Naive thymus-derived CD4-positive, alpha-beta T cell (primary cell): ENCODE measurements at regions not wholly inside any gene's neighbourhood (a gene's known extent, or its start where the extent isn't known, plus 50 kb on each side); places are given as distances from the start of the nearest gene placed in this dataset.
"Not testable (repeated sequence)": the region's sequence is repeated elsewhere in the genome, so short reads cannot be mapped to it uniquely, and the experiment has no call there.

ENCODE experiments used
- ATAC-seq: fragments of 150-1000 bp; cut with Tn5 transposase; 2 replicates; pipeline ENCODE4 v1.10.0; 2021; ENCODE audit warnings: mild to moderate bottlenecking, moderate library complexity
- CTCF ChIA-PET: fragments of 350-600 bp; sonication (Branson Sonifier 250); formaldehyde crosslinking; loops from one replicate; lab custom pipeline; 2021; ENCODE audit warnings: antibody characterized with exemption; lab: Charles Lee
- POLR2A ChIA-PET: fragments of 350-600 bp; sonication (Branson Sonifier 250); formaldehyde crosslinking; loops from one replicate; lab custom pipeline; 2021; ENCODE audit warnings: antibody characterized with exemption, inconsistent platforms; lab: Charles Lee
- DNase-seq, 9 donors: peaks; one replicate each; pipeline versions ENCODE4 v3.0.0 to v3.0.0-alpha.2; 2020 to 2022; ENCODE audit warnings: mixed read lengths in 1 of 9
- H3K27ac ChIP-seq: one replicate; pipeline ENCODE4 v1.7.0; 2013; ENCODE audit warnings: mild to moderate bottlenecking, low read depth, low read length, moderate library complexity
- H3K27me3 ChIP-seq, 2 donors: one replicate each; pipeline ENCODE4 v1.7.0; 2013; ENCODE audit warnings: low read length in 2 of 2, mild to moderate bottlenecking in 2 of 2, moderate library complexity in 2 of 2; ENCODE audit not compliant: control insufficient read depth in 2 of 2, insufficient read depth in 2 of 2
- H3K36me3 ChIP-seq, 3 experiments: 1 replicate in 2 of 3; 2 replicates in 1 of 3; pipeline ENCODE4 v1.7.0; 2013; ENCODE audit warnings: low read length in 3 of 3, mild to moderate bottlenecking in 3 of 3, moderate library complexity in 1 of 3; ENCODE audit not compliant: insufficient read depth in 3 of 3, control insufficient read depth in 2 of 3
- H3K4me1 ChIP-seq, 2 donors: one replicate each; pipeline ENCODE4 v1.7.0; 2013; ENCODE audit warnings: low read length in 2 of 2, mild to moderate bottlenecking in 2 of 2, moderate library complexity in 1 of 2; ENCODE audit not compliant: control insufficient read depth in 2 of 2, insufficient read depth in 2 of 2
- H3K4me3 ChIP-seq: 2 replicates; pipeline ENCODE4 v1.7.0; 2013; ENCODE audit warnings: mild to moderate bottlenecking, low read length
- H3K9me3 ChIP-seq, 3 experiments: 1 replicate in 2 of 3; 2 replicates in 1 of 3; pipeline ENCODE4 v1.7.0; 2013; ENCODE audit warnings: low read length in 3 of 3; ENCODE audit not compliant: control insufficient read depth in 2 of 3
- H3K27ac Mint-ChIP-seq, 9 donors: one replicate each; pipeline ENCODE4 v1.8.0; 2020 to 2022; ENCODE audit warnings: mixed read lengths in 9 of 9, mild to moderate bottlenecking in 8 of 9, moderate library complexity in 5 of 9, inconsistent platforms in 2 of 9
- H3K27me3 Mint-ChIP-seq, 5 donors: one replicate each; pipeline ENCODE4 v1.8.0; 2021 to 2022; ENCODE audit warnings: mixed read lengths in 5 of 5, mild to moderate bottlenecking in 1 of 5
- H3K36me3 Mint-ChIP-seq, 5 donors: one replicate each; pipeline ENCODE4 v1.8.0; 2020 to 2022; ENCODE audit warnings: mixed read lengths in 5 of 5, mild to moderate bottlenecking in 3 of 5, inconsistent platforms in 1 of 5
- H3K4me1 Mint-ChIP-seq, 7 donors: one replicate each; pipeline ENCODE4 v1.8.0; 2020 to 2022; ENCODE audit warnings: mixed read lengths in 7 of 7, mild to moderate bottlenecking in 3 of 7, inconsistent platforms in 1 of 7
- H3K4me3 Mint-ChIP-seq, 10 donors: one replicate each; pipeline ENCODE4 v1.8.0; 2020 to 2022; ENCODE audit warnings: mild to moderate bottlenecking in 10 of 10, mixed read lengths in 10 of 10, moderate library complexity in 6 of 10, inconsistent platforms in 2 of 10
- H3K9me3 Mint-ChIP-seq, 11 donors: one replicate each; pipeline ENCODE4 v1.8.0; 2020 to 2022; ENCODE audit warnings: mixed read lengths in 11 of 11, mild to moderate bottlenecking in 4 of 11, inconsistent platforms in 1 of 11, moderate library complexity in 1 of 11
- intact Hi-C, 2 donors: fragments of 100-400 bp; cut with micrococcal nuclease; formaldehyde crosslinking; loops; one replicate each; pipeline ENCODE4 v1.15.1; 2023

DNA sequence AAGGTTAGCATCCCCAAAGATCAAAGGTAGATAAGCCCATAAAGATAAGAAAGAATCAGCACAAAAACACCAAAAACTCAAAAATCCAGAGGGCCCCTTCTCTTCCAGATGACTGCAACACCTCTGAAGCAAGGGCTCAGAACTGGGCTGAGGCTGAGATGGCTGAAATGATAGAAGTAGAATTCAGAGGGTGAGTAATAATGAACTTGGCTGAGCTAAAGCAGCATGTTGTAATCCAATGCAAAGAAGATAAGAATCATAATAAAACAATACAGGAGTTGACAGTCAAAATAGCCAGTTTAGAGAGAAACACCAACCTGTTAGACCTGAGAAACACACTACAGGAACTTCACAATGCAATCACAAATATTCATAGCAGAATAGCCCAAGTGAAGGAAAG lies 406.9 kb upstream of the CXADR start:
- intact Hi-C loops = no loop called here

DNA sequence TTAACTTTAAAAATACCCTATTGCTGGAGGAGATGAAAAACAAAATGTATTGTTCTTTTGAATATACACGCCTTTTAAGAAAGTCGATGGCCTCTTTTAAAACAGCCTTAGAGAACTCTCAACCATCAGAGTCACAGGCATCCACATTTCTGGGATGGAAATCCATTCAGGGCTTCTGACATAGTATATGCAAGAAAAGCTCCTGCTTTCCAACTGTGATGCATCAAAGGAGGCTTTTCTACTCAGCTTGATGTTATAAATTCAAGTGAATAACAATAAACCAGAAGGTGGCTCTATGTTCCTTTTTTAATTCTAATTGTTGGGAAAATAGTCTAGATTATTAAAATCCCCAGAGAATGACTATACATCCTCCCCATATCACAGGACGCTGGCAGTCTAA lies 398.8 kb upstream of the CXADR start:
- Mint-ChIP-seq H3K27ac (no peak overlapping the region), H3K27me3 (no peaks in the 10 kb centered on the region), H3K9me3 (peaks cover 3 to 15% (median 9%) of the 10 kb centered on the region in 11 donors), H3K4me3 (no peak overlapping the region), H3K4me1 (no peaks in the 10 kb centered on the region), H3K36me3 (no peaks in the 10 kb centered on the region)
- Histone ChIP-seq H3K27ac (no peak overlapping the region), H3K4me1 (no peaks in the 10 kb centered on the region), H3K36me3 (no peaks in the 10 kb centered on the region), H3K9me3 (no peaks in the 10 kb centered on the region), H3K4me3 (no peak overlapping the region), H3K27me3 (no peaks in the 10 kb centered on the region)
- DNase-seq (no peak), ATAC-seq (no peak)
- ChIA-PET CTCF (no interaction called here), POLR2A (no interaction called here)
- intact Hi-C loops = no loop called here

More for the DNA sequence above, 406.9 kb upstream of the CXADR start:
- H3K36me3 Mint-ChIP-seq = peaks cover 0 to 3% (median 0%) of the 10 kb centered on the region in 5 donors
- Histone ChIP-seq H3K27me3 (no peaks in the 10 kb centered on the region), H3K4me1 (no peaks in the 10 kb centered on the region), H3K27ac (no peak overlapping the region), H3K4me3 (no peak overlapping the region), H3K9me3 (no peaks in the 10 kb centered on the region), H3K36me3 (no peaks in the 10 kb centered on the region)
- no peak overlapping the region for H3K4me3 Mint-ChIP-seq
- no peak overlapping the region for H3K27ac Mint-ChIP-seq
- H3K9me3 Mint-ChIP-seq = peaks cover 0 to 29% (median 22%) of the 10 kb centered on the region in 11 donors
- POLR2A ChIA-PET = no interaction called here
- DNase-seq (no peak), ATAC-seq (no peak)
- no peaks in the 10 kb centered on the region for H3K4me1 Mint-ChIP-seq
- CTCF ChIA-PET = no interaction called here
- no peaks in the 10 kb centered on the region for H3K27me3 Mint-ChIP-seq

DNA sequence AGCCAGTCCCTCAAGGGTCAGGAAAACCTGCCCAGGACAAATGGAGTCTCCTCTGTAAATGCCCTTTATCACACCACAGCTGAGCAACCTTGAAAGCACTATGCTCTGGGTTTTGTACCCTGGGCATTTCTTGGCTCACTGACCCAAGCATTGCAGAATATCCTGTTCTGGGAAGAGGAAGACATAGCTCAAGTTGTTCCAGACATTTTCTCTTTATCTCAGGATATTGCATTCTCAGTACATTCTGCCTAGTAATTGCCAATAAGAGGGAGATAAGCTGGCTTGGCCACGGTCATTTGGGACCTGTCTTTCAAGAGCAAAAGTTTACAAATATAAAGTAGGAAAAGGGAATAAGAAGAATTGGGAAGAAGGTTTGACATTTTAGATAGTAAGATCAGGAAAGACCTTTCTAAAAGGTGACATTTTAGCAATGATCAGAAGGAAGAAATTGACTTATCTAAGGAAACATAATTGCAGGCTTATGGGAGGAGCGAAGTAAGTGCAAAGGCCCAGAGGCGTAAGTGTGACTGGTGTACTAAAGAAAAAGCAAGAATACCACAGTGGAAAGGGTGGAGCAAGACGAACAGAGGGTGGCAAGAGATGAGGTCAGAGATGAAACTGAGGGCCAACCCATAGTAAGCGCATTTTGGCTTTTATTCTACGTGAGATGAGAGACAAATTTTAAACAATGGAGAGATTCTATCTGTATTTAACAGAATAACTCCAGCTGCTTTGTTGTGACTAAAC lies 394.0 kb upstream of the CXADR start:
- Histone ChIP-seq H3K4me3 (no peak overlapping the region), H3K27ac (no peak overlapping the region), H3K27me3 (no peaks in the 10 kb centered on the region), H3K36me3 (no peaks in the 10 kb centered on the region), H3K4me1 (no peaks in the 10 kb centered on the region), H3K9me3 (no peaks in the 10 kb centered on the region)
- H3K4me3 Mint-ChIP-seq = no peak overlapping the region
- peaks cover 2 to 17% (median 7%) of the 10 kb centered on the region in 11 donors for H3K9me3 Mint-ChIP-seq
- ChIA-PET POLR2A (no interaction called here), CTCF (no interaction called here)
- DNase-seq (no peak), ATAC-seq (no peak)
- no peaks in the 10 kb centered on the region for H3K27me3 Mint-ChIP-seq
- intact Hi-C loops = no loop called here
- H3K27ac Mint-ChIP-seq = no peak overlapping the region
- H3K4me1 Mint-ChIP-seq = no peaks in the 10 kb centered on the region
- no peaks in the 10 kb centered on the region for H3K36me3 Mint-ChIP-seq

DNA sequence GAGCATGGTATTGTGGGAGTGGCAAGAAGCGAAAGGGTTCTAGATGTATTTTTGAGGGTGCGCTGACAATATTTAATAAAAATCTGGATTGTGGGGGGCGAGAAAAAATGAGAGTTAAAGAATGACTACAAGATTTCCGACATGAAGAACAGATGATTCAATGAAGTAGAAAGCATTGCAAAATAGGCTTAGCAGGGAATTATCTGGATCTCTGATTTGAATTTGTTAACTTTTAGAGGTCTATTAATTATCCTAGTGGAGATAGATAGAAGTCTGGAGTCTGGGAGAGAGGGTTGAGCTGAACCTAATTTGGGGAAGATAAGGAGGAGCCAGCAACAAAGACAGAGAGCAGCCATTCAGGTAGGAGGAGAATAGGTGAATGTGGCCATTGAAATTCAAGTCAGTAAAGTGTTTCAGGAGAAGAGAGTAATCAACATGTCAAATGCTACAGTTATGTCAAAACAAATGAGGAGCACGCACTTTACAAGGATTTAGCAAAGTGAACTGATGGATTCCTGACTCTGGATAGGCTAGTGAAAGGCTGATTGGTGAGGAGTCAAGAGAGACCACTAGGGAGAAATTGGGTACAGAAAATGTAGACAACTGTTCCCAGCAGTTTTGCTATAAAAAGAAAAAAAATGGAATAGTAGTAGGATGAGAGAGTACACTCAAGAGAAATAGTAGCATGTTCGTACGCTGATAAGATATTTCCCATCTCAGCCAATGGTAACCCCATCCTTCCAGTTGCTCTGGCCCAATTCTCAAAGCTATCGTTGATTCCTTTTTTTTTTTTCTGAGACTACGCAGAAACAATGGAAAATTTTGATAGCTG lies 393.2 kb upstream of the CXADR start:
- no peak for DNase-seq
- H3K4me1 ChIP-seq = no peaks in the 10 kb centered on the region
- H3K36me3 Mint-ChIP-seq = no peaks in the 10 kb centered on the region
- no peak overlapping the region for H3K4me3 ChIP-seq
- no peak overlapping the region for H3K4me3 Mint-ChIP-seq
- CTCF ChIA-PET = no interaction called here
- no peaks in the 10 kb centered on the region for H3K36me3 ChIP-seq
- no peaks in the 10 kb centered on the region for H3K27me3 ChIP-seq
- no peak overlapping the region for H3K27ac ChIP-seq
- POLR2A ChIA-PET = no interaction called here
- H3K27me3 Mint-ChIP-seq = no peaks in the 10 kb centered on the region
- intact Hi-C loops = no loop called here
- H3K27ac Mint-ChIP-seq = no peak overlapping the region
- no peaks in the 10 kb centered on the region for H3K9me3 ChIP-seq
- no peaks in the 10 kb centered on the region for H3K4me1 Mint-ChIP-seq
- peaks cover 2 to 17% (median 7%) of the 10 kb centered on the region in 11 donors for H3K9me3 Mint-ChIP-seq
- ATAC-seq = no peak

DNA sequence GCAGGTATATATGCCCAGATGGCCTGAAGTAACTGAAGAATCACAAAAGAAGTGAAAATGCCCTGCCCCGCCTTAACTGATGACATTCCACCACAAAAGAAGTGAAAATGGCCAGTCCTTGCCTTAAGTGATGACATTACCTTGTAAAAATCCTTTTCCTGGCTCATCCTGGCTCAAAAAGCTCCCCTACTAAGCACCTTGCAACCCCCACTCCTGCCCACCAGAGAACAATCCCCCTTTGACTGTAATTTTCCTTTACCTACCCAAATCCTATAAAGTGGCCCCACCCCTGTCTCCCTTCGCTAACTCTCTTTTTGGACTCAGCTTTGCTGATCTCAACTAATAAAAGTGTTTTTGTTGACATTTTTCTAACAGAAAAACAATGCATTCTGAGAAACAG lies 385.4 kb upstream of the CXADR start:
- DNase-seq, H3K36me3 ChIP-seq, H3K4me3 ChIP-seq, H3K4me1 Mint-ChIP-seq, H3K27me3 Mint-ChIP-seq, H3K9me3 ChIP-seq, ATAC-seq, CTCF ChIA-PET, H3K4me1 ChIP-seq, H3K9me3 Mint-ChIP-seq, H3K27ac Mint-ChIP-seq, H3K27me3 ChIP-seq, POLR2A ChIA-PET, H3K36me3 Mint-ChIP-seq, H3K27ac ChIP-seq, intact Hi-C loops: not testable (repeated sequence)
- peak overlapping the region in 1 of 10 donors; percentile 5 for H3K4me3 Mint-ChIP-seq

- Mint-ChIP-seq H3K9me3 (peaks cover 0 to 3% (median 0%) of the 10 kb centered on the region in 11 donors), H3K27me3 (no peaks in the 10 kb centered on the region), H3K4me3 (no peak overlapping the region), H3K4me1 (no peaks in the 10 kb centered on the region), H3K27ac (no peak overlapping the region), H3K36me3 (no peaks in the 10 kb centered on the region)
- ChIA-PET POLR2A (no interaction called here), CTCF (no interaction called here)
- ATAC-seq (no peak), DNase-seq (no peak)
- intact Hi-C loops = no loop called here
- Histone ChIP-seq H3K9me3 (no peaks in the 10 kb centered on the region), H3K36me3 (no peaks in the 10 kb centered on the region), H3K27ac (no peak overlapping the region), H3K4me1 (no peaks in the 10 kb centered on the region), H3K27me3 (no peaks in the 10 kb centered on the region), H3K4me3 (no peak overlapping the region)
Measured at GRCh38 chr21:17128132-17128531, 384.7 kb upstream of the CXADR start.
